Erythroblast (primary cell): ENCODE measurements at regions not wholly inside any gene's neighbourhood (a gene's known extent, or its start where the extent isn't known, plus 50 kb on each side); places are given as distances from the start of the nearest gene placed in this dataset.

ENCODE experiments used
- GATA1 ChIP-seq: IDR thresholded peaks from 2 replicates; pipeline ENCODE4 v1.6.1; 2011; ENCODE audit warnings: low read depth, mild to moderate bottlenecking, control low read depth, low read length, moderate library complexity
- POLR2A ChIP-seq: IDR thresholded peaks from 2 replicates; pipeline ENCODE4 v1.6.1; 2011; ENCODE audit warnings: mild to moderate bottlenecking, low read length

DNA sequence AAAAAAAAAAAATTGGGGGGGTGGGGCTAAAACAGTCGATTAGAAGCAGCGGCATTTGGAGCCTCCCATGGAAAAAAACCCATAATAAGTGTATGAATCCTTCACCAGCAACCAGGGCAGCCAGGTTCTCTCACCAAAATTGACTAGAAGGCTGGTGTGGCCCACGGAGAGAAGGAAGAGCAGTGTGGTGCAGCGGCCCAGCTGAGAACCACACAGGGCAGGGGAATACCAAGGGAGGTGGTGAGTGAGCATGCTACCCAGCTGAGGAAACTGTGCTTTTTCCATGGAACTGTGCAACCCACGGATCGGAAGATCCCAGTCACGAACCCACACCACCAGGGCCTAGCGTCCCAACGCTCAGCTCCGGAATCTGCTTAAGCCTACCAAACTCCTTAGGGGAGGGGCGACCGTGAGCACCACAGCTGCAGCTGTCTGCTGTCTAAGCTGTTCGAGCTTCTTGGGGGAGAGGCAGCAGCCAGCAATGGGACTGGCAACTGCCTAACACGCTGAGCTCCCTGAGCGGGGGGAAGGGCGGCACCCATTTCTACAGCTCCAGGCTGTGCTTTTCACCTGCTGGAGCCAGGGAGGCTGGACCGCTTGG lies 1037.2 kb upstream of the ACVR2A start:
- TF ChIP-seq POLR2A (no peak), GATA1 (no peak)
